GM12878 (cell line): ENCODE measurements at regions not wholly inside any gene's neighbourhood (a gene's known extent, or its start where the extent isn't known, plus 50 kb on each side); places are given as distances from the start of the nearest gene placed in this dataset.

Experiments used
- ATAC-seq: fragments of 200-7000 bp; cut with Tn5 transposase; 3 replicates; pipeline ENCODE4 v1.9.1; 2020; ENCODE audit warnings: mild to moderate bottlenecking, moderate library complexity
- BruUV-seq: library from RNA; stranded (reverse); fragments of 400-500 nt; replicated peaks from 2 replicates; lab custom pipeline; 2021; lab: Mats Ljungman, UMichigan
- CTCF ChIA-PET: fragments of 300-600 bp; sonication (Branson Sonifier 250); formaldehyde crosslinking; extraction: SDS; loops from one replicate; lab custom pipeline; 2021; ENCODE audit warnings: inconsistent platforms; lab: Yijun Ruan, JAX
- POLR2A ChIA-PET: fragments of 350-600 bp; formaldehyde crosslinking; extraction: SDS; loops from one replicate; lab custom pipeline; 2021; ENCODE audit warnings: inconsistent platforms; lab: Charles Lee
- RAD21 ChIA-PET: fragments of 300-600 bp; sonication (Branson Sonifier 250); formaldehyde crosslinking; loops from one replicate; lab custom pipeline; 2023; ENCODE audit warnings: antibody characterized with exemption; ENCODE audit not compliant: unreplicated experiment; lab: Charles Lee
- SMC1A ChIA-PET: fragments of 300-600 bp; sonication (Branson Sonifier 250); formaldehyde crosslinking; loops from one replicate; lab custom pipeline; 2023; ENCODE audit not compliant: unreplicated experiment, uncharacterized antibody; lab: Charles Lee
- DNase-seq: peaks from one replicate; pipeline ENCODE4 v3.0.0-alpha.2; 2011; ENCODE audit warnings: low read depth, low spot score
- FAIRE-seq: peaks from 3 replicates; lab custom pipeline; 2011; peaks lifted over from hg19 to GRCh38; lab: Jason Lieb, UNC
- H2AFZ ChIP-seq: 2 replicates; pipeline ENCODE4 v1.6.0; 2011; ENCODE audit warnings: low read depth, low read length, control low read depth; ENCODE audit not compliant: control insufficient read depth
- H3K27ac ChIP-seq: 2 replicates; pipeline ENCODE4 v1.5.1; 2011; ENCODE audit warnings: control low read depth; ENCODE audit not compliant: control insufficient read depth, insufficient read depth
- H3K27me3 ChIP-seq, 2 experiments: replicated peaks in 1 of 2; 2 replicates each; pipeline versions ENCODE4 v1.6.0 to v1.6.1; 2011; ENCODE audit warnings: low read length in 1 of 2; ENCODE audit not compliant: control insufficient read depth in 2 of 2, insufficient read depth in 2 of 2
- H3K36me3 ChIP-seq, 2 experiments: 2 replicates each; pipeline ENCODE4 v1.5.1; 2011; ENCODE audit warnings: low read length in 1 of 2; ENCODE audit not compliant: control insufficient read depth in 2 of 2, insufficient read depth in 2 of 2
- H3K4me1 ChIP-seq: 2 replicates; pipeline ENCODE4 v1.6.1; 2011; ENCODE audit warnings: mild to moderate bottlenecking, low read length, moderate library complexity, mixed read lengths; ENCODE audit not compliant: control insufficient read depth, insufficient read depth
- H3K4me2 ChIP-seq: 2 replicates; pipeline ENCODE4 v1.6.0; 2011; ENCODE audit warnings: control low read depth; ENCODE audit not compliant: control insufficient read depth, insufficient read depth
- H3K4me3 ChIP-seq: fragments of 200-600 bp; sonication (generic); 2 replicates; pipeline ENCODE4 v1.5.1; 2016
- H3K79me2 ChIP-seq: 2 replicates; pipeline ENCODE4 v1.6.0; 2011; ENCODE audit warnings: low read length; ENCODE audit not compliant: control insufficient read depth, insufficient read depth
- H3K9ac ChIP-seq: 2 replicates; pipeline ENCODE4 v1.8.0; 2011; ENCODE audit warnings: low read length, control low read depth, mixed read lengths; ENCODE audit not compliant: control insufficient read depth, insufficient read depth
- H3K9me3 ChIP-seq: replicated peaks from 3 replicates; pipeline ENCODE4 v1.5.1; 2011; ENCODE audit warnings: mild to moderate bottlenecking, low read length; ENCODE audit not compliant: control insufficient read depth, insufficient read depth
- H4K20me1 ChIP-seq: 2 replicates; pipeline ENCODE4 v1.6.0; 2011; ENCODE audit not compliant: control insufficient read depth, insufficient read depth
- IRF3 ChIP-seq: fragments of 450-650 bp; IDR thresholded peaks from 2 replicates; pipeline ENCODE4 v1.6.1; 2014; ENCODE audit warnings: mild to moderate bottlenecking
- KDM1A ChIP-seq: fragments of 200-600 bp; sonication (generic); IDR thresholded peaks from 2 replicates; pipeline ENCODE4 v1.6.1; 2016; ENCODE audit warnings: borderline replicate concordance
- PBX3 ChIP-seq: IDR thresholded peaks from 2 replicates; pipeline ENCODE4 v1.6.1; 2011; ENCODE audit warnings: mild to moderate bottlenecking, low read depth, low read length, moderate library complexity; ENCODE audit not compliant: insufficient replicate concordance
- PKNOX1 ChIP-seq: fragments of 450-650 bp; IDR thresholded peaks from 2 replicates; pipeline ENCODE4 v1.6.1; 2016; ENCODE audit warnings: mild to moderate bottlenecking
- PRDM15 ChIP-seq: fragments of 450-650 bp; formaldehyde crosslinking; IDR thresholded peaks from 2 replicates; pipeline ENCODE4 v1.4.0; 2020; ENCODE audit warnings: mild to moderate bottlenecking, moderate library complexity
- RAD21 ChIP-seq: IDR thresholded peaks from 2 replicates; pipeline ENCODE4 v1.6.1; 2011; ENCODE audit warnings: mild to moderate bottlenecking, low read depth, low read length, moderate library complexity; ENCODE audit not compliant: insufficient read depth
- RB1 ChIP-seq: fragments of 450-650 bp; formaldehyde crosslinking; IDR thresholded peaks from 2 replicates; pipeline ENCODE4 v1.6.1; 2017; ENCODE audit warnings: mild to moderate bottlenecking, borderline replicate concordance
- RBBP5 ChIP-seq: fragments of 200-600 bp; sonication (generic); conservative IDR thresholded peaks from 2 replicates; pipeline ENCODE4 v1.6.1; 2016
- SMC3 ChIP-seq: IDR thresholded peaks from 2 replicates; pipeline ENCODE4 v1.6.1; 2011; ENCODE audit warnings: low read length, improper control_type of control experiment, borderline replicate concordance
- SPI1 ChIP-seq: IDR thresholded peaks from 2 replicates; pipeline ENCODE4 v1.6.1; 2011; ENCODE audit warnings: low read depth, mild to moderate bottlenecking, low read length, moderate library complexity, borderline replicate concordance; ENCODE audit not compliant: insufficient read depth
- STAT1 ChIP-seq: fragments of 450-650 bp; conservative IDR thresholded peaks from 2 replicates; pipeline ENCODE4 v1.6.1; 2014; ENCODE audit warnings: antibody characterized with exemption, mild to moderate bottlenecking
- WGBS: methylation state at CpG from one replicate; pipeline ENCODE4 v1.1.6; 2016; ENCODE audit warnings: low lambda C conversion rate; ENCODE audit not compliant: insufficient replicate concordance, insufficient coverage; ENCODE audit errors: missing lambda C conversion rate; 5-methylcytosine and 5-hydroxymethylcytosine counted together
- in situ Hi-C: fragments of 300-500 bp; cut with MboI; formaldehyde crosslinking; loops from 9 replicates; pipeline ENCODE4 v1.14.3; 2018; ENCODE audit warnings: mixed read lengths
- intact Hi-C: fragments of 100-400 bp; cut with micrococcal nuclease; formaldehyde crosslinking; loops from one replicate; pipeline ENCODE4 v1.14.2; 2022; ENCODE audit not compliant: unreplicated experiment

- 8% methylated on average over 3 of the region's 3 CpGs for WGBS
Measured at GRCh38 chr5:44506561-44506960, 117.3 kb upstream of the FGF10 start.

More at GRCh38 chr5:44506561-44506960, 117.3 kb upstream of the FGF10 start:
- H2AFZ ChIP-seq, result no peak overlapping the region
- BruUV-seq, result no TSS peak
- FAIRE-seq (no peak), ATAC-seq (no peak), DNase-seq (no peak)
- H4K20me1 ChIP-seq, result no peaks in the 10 kb centered on the region
- H3K9me3 ChIP-seq, result no peaks in the 10 kb centered on the region
- ChIA-PET SMC1A (interaction anchor here (0.6 kb wide), 1 partner anchor 81 kb away, joined by 3 read pairs; no protein-coding TSS in a partner anchor), CTCF (interaction anchor here (0.6 kb wide), 1 partner anchor 347 kb away, joined by 3 read pairs; no protein-coding TSS in a partner anchor), RAD21 (no interaction called here), POLR2A (no interaction called here)
- in situ Hi-C loops (no loop called here), intact Hi-C loops (no loop called here)
- H3K27ac ChIP-seq, result no peak overlapping the region
- H3K36me3 ChIP-seq, result no peaks in the 10 kb centered on the region
- no peak overlapping the region for H3K4me2 ChIP-seq
- H3K79me2 ChIP-seq, result no peaks in the 10 kb centered on the region
- H3K27me3 ChIP-seq, result no peaks in the 10 kb centered on the region
- H3K4me3 ChIP-seq, result no peak overlapping the region
- no peaks in the 10 kb centered on the region for H3K4me1 ChIP-seq
- no peak overlapping the region for H3K9ac ChIP-seq
- TF ChIP-seq IRF3, result no peak
- TF ChIP-seq RAD21, result no peak
- no peak for TF ChIP-seq PRDM15 (CRISPR knock-in tag)
- TF ChIP-seq RBBP5, result no peak
- TF ChIP-seq RB1, result no peak
- no peak for TF ChIP-seq PKNOX1
- TF ChIP-seq KDM1A, result no peak
- no peak for TF ChIP-seq STAT1
- TF ChIP-seq SMC3, result no peak
- TF ChIP-seq SPI1, result no peak
- no peak for TF ChIP-seq PBX3
